Ureter (tissue), 1 donor: ENCODE measurements at regions not wholly inside any gene's neighbourhood (a gene's known extent, or its start where the extent isn't known, plus 50 kb on each side); places are given as distances from the start of the nearest gene placed in this dataset.

Source experiments
- DNase-seq: peaks from one replicate; pipeline ENCODE4 v3.0.0-alpha.2; 2020; ENCODE audit warnings: low spot score
- donor health status: DM: yes; HTN: yes; CAD: no.

- DNase-seq: no peak
Measured at GRCh38 chr9:80076162-80076561, 504.4 kb downstream of the TLE4 start.

- no peak for DNase-seq
Measured at GRCh38 chr9:80074439-80074838, 502.7 kb downstream of the TLE4 start.

- DNase-seq: no peak
Measured at GRCh38 chr9:80072451-80072850, 500.7 kb downstream of the TLE4 start.

- DNase-seq: no peak
Measured at GRCh38 chr9:80070071-80070742, 498.4 kb downstream of the TLE4 start.

GRCh38 chr9:80066931-80067330, 495.2 kb downstream of the TLE4 start:
- no peak for DNase-seq

GRCh38 chr9:80062567-80062966, 490.8 kb downstream of the TLE4 start:
- DNase-seq: no peak

GRCh38 chr9:80061940-80062339, 490.2 kb downstream of the TLE4 start:
- DNase-seq: no peak

- no peak for DNase-seq
Measured at GRCh38 chr9:80061096-80061495, 489.3 kb downstream of the TLE4 start.

GRCh38 chr9:80059979-80060378, 488.2 kb downstream of the TLE4 start:
- no peak for DNase-seq

- DNase-seq: no peak
Measured at GRCh38 chr9:80059191-80059590, 487.4 kb downstream of the TLE4 start.

- no peak for DNase-seq
Measured at GRCh38 chr9:80052830-80053229, 481.1 kb downstream of the TLE4 start.

GRCh38 chr9:80049096-80049782, 477.5 kb downstream of the TLE4 start:
- no peak for DNase-seq

GRCh38 chr9:80046481-80046880, 474.7 kb downstream of the TLE4 start:
- no peak for DNase-seq

GRCh38 chr9:80041821-80042220, 470.1 kb downstream of the TLE4 start:
- no peak for DNase-seq

- DNase-seq: no peak
Measured at GRCh38 chr9:80040457-80040856, 468.7 kb downstream of the TLE4 start.

GRCh38 chr9:80030801-80031200, 459.0 kb downstream of the TLE4 start:
- DNase-seq: no peak

GRCh38 chr9:80028501-80028900, 456.7 kb downstream of the TLE4 start:
- no peak for DNase-seq

- DNase-seq: no peak
Measured at GRCh38 chr9:80025796-80026520, 454.2 kb downstream of the TLE4 start.

GRCh38 chr9:80025131-80025530, 453.4 kb downstream of the TLE4 start:
- DNase-seq: no peak

GRCh38 chr9:80020530-80020929, 448.8 kb downstream of the TLE4 start:
- DNase-seq: no peak

GRCh38 chr9:80020056-80020455, 448.3 kb downstream of the TLE4 start:
- DNase-seq: no peak

GRCh38 chr9:80013891-80014290, 442.1 kb downstream of the TLE4 start:
- no peak for DNase-seq
